Keratinocyte (primary cell): ENCODE measurements at regions not wholly inside any gene's neighbourhood (a gene's known extent, or its start where the extent isn't known, plus 50 kb on each side); places are given as distances from the start of the nearest gene placed in this dataset.
"Not testable (repeated sequence)": the region's sequence is repeated elsewhere in the genome, so short reads cannot be mapped to it uniquely, and the experiment has no call there.

Experiments
- CTCF ChIP-seq, 3 experiments: IDR thresholded peaks in 1 of 3; conservative IDR thresholded peaks in 1 of 3; optimal IDR thresholded peaks in 1 of 3; 2 replicates in 2 of 3; 3 replicates in 1 of 3; pipeline versions ENCODE3 to v1.5.1; 2011; ENCODE audit warnings: low read length in 3 of 3, mild to moderate bottlenecking in 3 of 3, moderate library complexity in 2 of 3, control low read depth in 1 of 3, inconsistent platforms in 1 of 3; ENCODE audit not compliant: insufficient read depth in 2 of 3; ENCODE audit errors: extremely low read depth in 1 of 3
- EZH2 ChIP-seq: IDR thresholded peaks from one replicate; pipeline ENCODE4 v1.6.1; 2012; ENCODE audit warnings: inconsistent platforms, mild to moderate bottlenecking, low read length, moderate library complexity

DNA sequence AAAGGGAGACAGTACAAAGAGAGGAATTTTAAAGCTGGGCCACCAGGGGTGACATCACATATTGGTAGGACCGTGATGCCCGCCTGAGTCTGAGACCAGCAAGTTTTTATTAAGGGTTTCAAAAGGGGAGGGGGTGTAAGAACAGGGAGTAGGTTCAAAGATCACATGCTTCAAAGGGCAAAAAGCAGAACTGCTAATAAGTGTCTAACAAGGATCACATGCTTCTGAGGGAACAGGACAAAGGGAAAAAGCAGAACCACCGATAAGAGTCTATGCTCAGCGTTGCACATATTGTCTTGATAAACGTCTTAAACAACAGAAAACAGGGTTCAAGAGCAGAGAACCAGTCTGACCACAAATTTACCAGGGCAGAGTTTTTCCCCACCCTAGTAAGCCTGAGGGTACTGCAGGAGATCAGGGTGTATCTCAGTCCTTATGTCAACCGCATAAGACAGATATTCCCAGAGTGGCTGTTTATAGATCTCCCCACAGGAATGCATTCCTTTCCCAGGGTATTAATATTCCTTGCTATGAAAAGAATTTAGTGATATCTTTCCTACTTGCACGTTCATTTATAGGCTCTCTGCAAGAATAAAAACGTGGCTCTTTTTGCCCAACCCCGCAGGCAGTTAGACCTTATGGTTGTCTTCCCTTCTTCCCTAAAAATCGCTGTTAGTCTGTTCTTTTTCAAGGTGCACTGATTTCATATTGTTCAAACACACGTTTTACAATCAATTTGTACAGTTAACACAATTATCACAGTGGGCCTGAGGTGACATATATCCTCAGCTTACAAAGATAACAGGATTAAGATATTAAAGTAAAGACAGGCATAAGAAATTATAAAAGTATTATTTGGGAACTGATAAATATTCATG lies 136.5 kb upstream of the UXS1 start:
- TF ChIP-seq CTCF (optimal IDR thresholded peaks at IDR 0.05 in 1 of 3, IDR thresholded peaks at IDR 0.05 in 1 of 3, conservative IDR thresholded peaks at IDR 0.05 in 1 of 3; ENCODE audit: extremely low read depth in 1 of 3, insufficient read depth in 2 of 3, low read length in 3 of 3); EZH2: not testable (repeated sequence)
